Sigmoid colon (tissue), 6 donors: ENCODE measurements at regions not wholly inside any gene's neighbourhood (a gene's known extent, or its start where the extent isn't known, plus 50 kb on each side); places are given as distances from the start of the nearest gene placed in this dataset.

ENCODE experiments used
- DNase-seq: peaks from one replicate; pipeline ENCODE4 v3.0.0-alpha.2; 2019
- H3K27ac ChIP-seq, 4 donors: fragments of 200-600 bp; sonication (generic); one replicate each; pipeline ENCODE4 v1.5.1; 2016 to 2019; ENCODE audit warnings: mild to moderate bottlenecking in 1 of 4
- H3K27me3 ChIP-seq, 3 donors: fragments of 200-600 bp; sonication (generic); one replicate each; pipeline ENCODE4 v1.5.1; 2019; ENCODE audit warnings: mild to moderate bottlenecking in 1 of 3
- H3K36me3 ChIP-seq, 4 donors: fragments of 200-600 bp; sonication (generic); one replicate each; pipeline ENCODE4 v1.5.1; 2016 to 2019
- H3K4me1 ChIP-seq, 4 donors: fragments of 200-600 bp; sonication (generic); one replicate each; pipeline ENCODE4 v1.5.1; 2017 to 2019
- H3K4me3 ChIP-seq, 4 donors: fragments of 200-600 bp; sonication (generic); one replicate each; pipeline ENCODE4 v1.5.1; 2017 to 2019; ENCODE audit warnings: mild to moderate bottlenecking in 2 of 4, moderate library complexity in 1 of 4
- H3K9me3 ChIP-seq, 4 donors: fragments of 200-600 bp in 3 of 4; sonication (generic) in 3 of 4; one replicate each; pipeline versions ENCODE4 v1.5.1 to v1.6.1; 2013 to 2019
- CTCF ChIP-seq, 4 experiments: fragments of 450-650 bp in 3 of 4; fragments of 200-600 bp in 1 of 4; IDR thresholded peaks; one replicate each; pipeline ENCODE4 v1.5.1; 2016 to 2019; ENCODE audit warnings: antibody characterized with exemption in 4 of 4, mild to moderate bottlenecking in 3 of 4, moderate library complexity in 2 of 4
- EP300 ChIP-seq, 4 donors: sonication (generic); formaldehyde crosslinking; IDR thresholded peaks; one replicate each; pipeline ENCODE4 v1.6.1; 2017; ENCODE audit warnings: antibody characterized with exemption in 4 of 4
- POLR2A ChIP-seq, 2 donors: fragments of 450-650 bp; IDR thresholded peaks; one replicate each; pipeline ENCODE4 v1.6.1; 2016; ENCODE audit warnings: antibody characterized with exemption in 2 of 2, mild to moderate bottlenecking in 2 of 2, moderate library complexity in 2 of 2
- POLR2AphosphoS5 ChIP-seq, 4 donors: sonication (generic); formaldehyde crosslinking; IDR thresholded peaks; one replicate each; pipeline ENCODE4 v1.6.1; 2017; ENCODE audit warnings: antibody characterized with exemption in 4 of 4
- WGBS, 2 donors: extraction: QIAGEN DNeasy Blood & Tissue Kit; methylation state at CpG; one replicate each; pipeline ENCODE4 v1.1.7; 2013; 5-methylcytosine and 5-hydroxymethylcytosine counted together
- intact Hi-C: fragments of 100-400 bp; cut with DNase I; formaldehyde crosslinking; loops from one replicate; pipeline ENCODE4 v1.15.1; 2023
- donor health status: healthy with polysubstance abuse.
- donor health status: healthy.

GRCh38 chr1:162927421-162927820 is 66.4 kb upstream of the CCDC190 start:
- H3K27ac ChIP-seq: no peak overlapping the region
- intact Hi-C loops: no loop called here
- no peak overlapping the region for H3K4me3 ChIP-seq
- H3K36me3 ChIP-seq: no peaks in the 10 kb centered on the region
- no peaks in the 10 kb centered on the region for H3K9me3 ChIP-seq
- no peak for TF ChIP-seq POLR2A (IDR thresholded peaks at IDR 0.05)
- no peak for TF ChIP-seq POLR2AphosphoS5 (IDR thresholded peaks at IDR 0.05)
- TF ChIP-seq EP300 (IDR thresholded peaks at IDR 0.05): no peak
- TF ChIP-seq CTCF (IDR thresholded peaks at IDR 0.05): no peak
- no peaks in the 10 kb centered on the region for H3K27me3 ChIP-seq
- H3K4me1 ChIP-seq: no peaks in the 10 kb centered on the region
- WGBS, 2 donors: 90 to 91% methylated on average over 5 of the region's 5 CpGs
- DNase-seq: no peak

- Histone ChIP-seq H3K36me3 (no peaks in the 10 kb centered on the region), H3K9me3 (no peaks in the 10 kb centered on the region), H3K27ac (no peak overlapping the region), H3K4me3 (no peak overlapping the region), H3K27me3 (no peaks in the 10 kb centered on the region), H3K4me1 (no peaks in the 10 kb centered on the region)
- 89 to 92% methylated on average over 3 of the region's 3 CpGs for WGBS, 2 donors
- TF ChIP-seq POLR2A (IDR thresholded peaks at IDR 0.05) (no peak), POLR2AphosphoS5 (IDR thresholded peaks at IDR 0.05) (no peak), CTCF (IDR thresholded peaks at IDR 0.05) (no peak), EP300 (IDR thresholded peaks at IDR 0.05) (no peak)
- intact Hi-C loops: no loop called here
- no peak for DNase-seq
Measured at GRCh38 chr1:162926906-162927305, 65.9 kb upstream of the CCDC190 start.

- TF ChIP-seq POLR2A (IDR thresholded peaks at IDR 0.05) (no peak), EP300 (IDR thresholded peaks at IDR 0.05) (no peak), POLR2AphosphoS5 (IDR thresholded peaks at IDR 0.05) (no peak), CTCF (IDR thresholded peaks at IDR 0.05) (no peak)
- DNase-seq: no peak
- Histone ChIP-seq H3K9me3 (no peaks in the 10 kb centered on the region), H3K4me3 (no peak overlapping the region), H3K27me3 (no peaks in the 10 kb centered on the region), H3K36me3 (no peaks in the 10 kb centered on the region), H3K4me1 (no peaks in the 10 kb centered on the region), H3K27ac (no peak overlapping the region)
- intact Hi-C loops: no loop called here
- WGBS, 2 donors: 47 to 70% methylated on average over 2 of the region's 2 CpGs
Measured at GRCh38 chr1:162924179-162924578, 63.2 kb upstream of the CCDC190 start.

GRCh38 chr1:162922201-162922600 is 61.2 kb upstream of the CCDC190 start:
- Histone ChIP-seq H3K27me3 (no peaks in the 10 kb centered on the region), H3K4me1 (no peaks in the 10 kb centered on the region), H3K36me3 (no peaks in the 10 kb centered on the region), H3K27ac (no peak overlapping the region), H3K4me3 (no peak overlapping the region), H3K9me3 (no peaks in the 10 kb centered on the region)
- intact Hi-C loops: no loop called here
- 34 to 43% methylated on average over 2 of the region's 2 CpGs for WGBS, 2 donors
- TF ChIP-seq EP300 (IDR thresholded peaks at IDR 0.05) (no peak), CTCF (IDR thresholded peaks at IDR 0.05) (no peak), POLR2AphosphoS5 (IDR thresholded peaks at IDR 0.05) (no peak), POLR2A (IDR thresholded peaks at IDR 0.05) (no peak)
- no peak for DNase-seq

DNA sequence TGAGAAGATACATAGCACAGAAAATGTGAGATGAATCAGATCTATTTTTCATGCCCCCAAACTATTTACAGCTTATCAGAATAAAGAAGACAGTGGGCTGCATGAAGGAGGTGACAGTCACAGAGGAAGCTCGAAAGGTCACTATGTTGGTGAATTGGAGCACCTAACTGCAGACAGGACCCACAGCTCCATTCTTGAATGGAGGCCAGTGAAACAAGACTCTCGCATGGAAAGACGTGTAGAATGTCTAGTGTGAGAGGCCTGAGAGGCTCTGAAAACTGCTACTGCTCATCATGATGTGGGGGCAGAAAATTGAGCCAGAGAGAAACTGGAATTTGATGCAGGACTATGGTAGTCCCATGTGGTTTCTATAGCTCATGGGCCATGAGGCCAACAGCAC is 60.3 kb upstream of the CCDC190 start:
- Histone ChIP-seq H3K36me3 (no peaks in the 10 kb centered on the region), H3K27me3 (no peaks in the 10 kb centered on the region), H3K4me1 (no peaks in the 10 kb centered on the region), H3K27ac (no peak overlapping the region), H3K4me3 (no peak overlapping the region), H3K9me3 (no peaks in the 10 kb centered on the region)
- DNase-seq: no peak
- no peak for TF ChIP-seq CTCF (IDR thresholded peaks at IDR 0.05)
- no peak for TF ChIP-seq POLR2A (IDR thresholded peaks at IDR 0.05)
- no peak for TF ChIP-seq POLR2AphosphoS5 (IDR thresholded peaks at IDR 0.05)
- TF ChIP-seq EP300 (IDR thresholded peaks at IDR 0.05): no peak
- intact Hi-C loops: no loop called here
- WGBS, 2 donors: 87 to 89% methylated on average over 3 of the region's 3 CpGs
